ENCODE measurements at regions not wholly inside any gene's neighbourhood (a gene's known extent, or its start where the extent isn't known, plus 50 kb on each side); places are given as distances from the start of the nearest gene placed in this dataset.

GRCh38 chr14:26056036-26056616 is 541.7 kb downstream of the NOVA1 start:
- H3K36me3 ChIP-seq (replicated peaks): no peaks in the 10 kb centered on the region
- H3K27me3 ChIP-seq (replicated peaks): no peaks in the 10 kb centered on the region
- no peak overlapping the region for H3K27ac ChIP-seq
- DNase-seq: no peak
- no peak overlapping the region for H3K4me3 ChIP-seq (ENCODE audit: low read depth, low read length)
- no peak for TF ChIP-seq CTCF (IDR thresholded peaks at IDR 0.05; ENCODE audit: low read depth, low read length, missing control alignments)
- in situ Hi-C loops (cut with HindIII; ENCODE audit: low pct_ligation_motif_present, low sequenced_read_pairs): no loop called here

DNA sequence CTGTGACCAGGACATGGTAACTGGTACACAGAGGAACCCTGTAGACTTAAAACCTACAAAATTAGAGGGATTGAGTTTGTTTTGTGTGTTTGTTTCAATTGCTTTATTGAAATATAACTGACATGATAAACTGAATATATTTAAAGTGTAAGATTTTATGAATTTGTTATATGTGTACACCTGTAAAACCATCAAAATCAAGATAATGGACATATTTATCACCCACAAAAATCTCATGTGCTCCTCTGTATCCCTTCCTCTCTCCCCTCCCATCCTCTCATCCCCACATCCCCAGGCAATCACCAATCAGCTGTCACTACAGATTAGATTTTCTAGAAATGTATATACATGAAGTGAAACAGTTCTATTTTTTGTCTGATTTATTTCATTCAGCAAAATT is 565.5 kb downstream of the NOVA1 start:
- TF ChIP-seq CTCF (IDR thresholded peaks at IDR 0.05; ENCODE audit: low read depth, low read length, missing control alignments): no peak
- in situ Hi-C loops (cut with HindIII; ENCODE audit: low pct_ligation_motif_present, low sequenced_read_pairs): no loop called here
- H3K36me3 ChIP-seq (replicated peaks): no peaks in the 10 kb centered on the region
- H3K4me3 ChIP-seq (ENCODE audit: low read depth, low read length): no peak overlapping the region
- DNase-seq: no peak
- no peaks in the 10 kb centered on the region for H3K27me3 ChIP-seq (replicated peaks)
- no peak overlapping the region for H3K27ac ChIP-seq

DNA sequence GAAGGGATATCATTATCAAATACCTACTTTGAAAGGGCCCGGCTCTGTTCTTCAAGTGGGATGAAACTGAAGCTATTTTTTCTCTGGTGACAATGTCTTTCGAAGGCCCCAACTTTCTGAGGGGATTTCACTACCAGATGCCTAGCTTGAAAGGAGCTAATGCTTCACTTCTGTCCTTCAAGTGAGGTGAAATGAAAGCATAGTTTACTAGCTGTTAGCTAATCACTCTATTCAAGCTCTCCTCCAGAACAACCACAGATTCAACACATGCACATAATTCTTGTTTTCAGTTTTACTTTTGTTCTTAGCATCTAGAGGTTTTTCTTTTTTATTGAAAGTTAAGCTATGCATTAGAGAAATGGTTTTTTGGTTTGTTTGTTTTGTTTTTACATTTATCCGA is 571.4 kb downstream of the NOVA1 start:
- TF ChIP-seq CTCF (IDR thresholded peaks at IDR 0.05; ENCODE audit: low read depth, low read length, missing control alignments): no peak
- in situ Hi-C loops (cut with HindIII; ENCODE audit: low pct_ligation_motif_present, low sequenced_read_pairs): no loop called here
- H3K36me3 ChIP-seq (replicated peaks): no peaks in the 10 kb centered on the region
- no peak overlapping the region for H3K27ac ChIP-seq
- H3K4me3 ChIP-seq (ENCODE audit: low read depth, low read length): no peak overlapping the region
- DNase-seq: no peak
- H3K27me3 ChIP-seq (replicated peaks): no peaks in the 10 kb centered on the region

GRCh38 chr14:26023967-26024366 is 573.9 kb downstream of the NOVA1 start:
- Histone ChIP-seq H3K27me3 (replicated peaks) (no peaks in the 10 kb centered on the region), H3K36me3 (replicated peaks) (no peaks in the 10 kb centered on the region), H3K27ac (no peak overlapping the region), H3K4me3 (ENCODE audit: low read depth, low read length) (no peak overlapping the region)
- no peak for DNase-seq
- no peak for TF ChIP-seq CTCF (IDR thresholded peaks at IDR 0.05; ENCODE audit: low read depth, low read length, missing control alignments)
- in situ Hi-C loops (cut with HindIII; ENCODE audit: low pct_ligation_motif_present, low sequenced_read_pairs): no loop called here

- TF ChIP-seq CTCF (IDR thresholded peaks at IDR 0.05; ENCODE audit: low read depth, low read length, missing control alignments): no peak
- no peak for DNase-seq
- in situ Hi-C loops (cut with HindIII; ENCODE audit: low pct_ligation_motif_present, low sequenced_read_pairs): no loop called here
- Histone ChIP-seq H3K4me3 (ENCODE audit: low read depth, low read length) (no peak overlapping the region), H3K27me3 (replicated peaks) (no peaks in the 10 kb centered on the region), H3K27ac (no peak overlapping the region), H3K36me3 (replicated peaks) (no peaks in the 10 kb centered on the region)
These were observed 576.1 kb downstream of the NOVA1 start for GRCh38 chr14:26021759-26022158.

GRCh38 chr14:26017270-26017669 is 580.6 kb downstream of the NOVA1 start:
- in situ Hi-C loops (cut with HindIII; ENCODE audit: low pct_ligation_motif_present, low sequenced_read_pairs): no loop called here
- Histone ChIP-seq H3K27me3 (replicated peaks) (no peaks in the 10 kb centered on the region), H3K36me3 (replicated peaks) (no peaks in the 10 kb centered on the region), H3K4me3 (ENCODE audit: low read depth, low read length) (no peak overlapping the region), H3K27ac (no peak overlapping the region)
- no peak for TF ChIP-seq CTCF (IDR thresholded peaks at IDR 0.05; ENCODE audit: low read depth, low read length, missing control alignments)
- DNase-seq: no peak

All from brain microvascular endothelial cell (primary cell).